HG02852 (cell line): ENCODE measurements at regions not wholly inside any gene's neighbourhood (a gene's known extent, or its start where the extent isn't known, plus 50 kb on each side); places are given as distances from the start of the nearest gene placed in this dataset.
"Not testable (repeated sequence)": the region's sequence is repeated elsewhere in the genome, so short reads cannot be mapped to it uniquely, and the experiment has no call there.

Experiments used
- ATAC-seq: cut with Tn5 transposase; IDR thresholded peaks from one replicate; pipeline ENCODE4 v1.9.1; 2021; ENCODE audit warnings: mild to moderate bottlenecking, moderate library complexity; ENCODE audit not compliant: unreplicated experiment

DNA sequence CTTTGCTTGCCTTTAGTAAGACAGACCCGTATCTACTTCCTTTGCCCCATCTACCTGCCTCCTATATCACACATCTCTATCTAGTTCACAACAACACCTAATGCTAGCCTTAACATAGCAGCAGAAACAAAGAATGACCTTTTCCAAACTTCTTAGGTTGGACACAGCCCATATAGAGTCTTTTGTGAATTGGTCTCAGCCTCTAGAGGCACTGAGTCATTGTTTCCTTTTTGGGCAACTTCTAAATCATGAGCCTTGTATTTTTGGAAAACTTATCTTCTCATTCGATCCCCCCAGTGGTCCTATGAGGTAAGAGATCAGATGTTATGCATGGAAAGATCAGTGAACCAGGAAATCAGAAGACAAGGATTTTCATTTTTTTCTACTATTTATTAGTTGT lies 679.4 kb upstream of the USP24 start:
- ATAC-seq = no peak

- ATAC-seq = no peak
Measured at GRCh38 chr1:55893155-55893554, 678.0 kb upstream of the USP24 start.

- no peak for ATAC-seq
Measured at GRCh38 chr1:55888685-55889317, 673.6 kb upstream of the USP24 start.

- no peak for ATAC-seq
Measured at GRCh38 chr1:55886856-55887712, 671.9 kb upstream of the USP24 start.

DNA sequence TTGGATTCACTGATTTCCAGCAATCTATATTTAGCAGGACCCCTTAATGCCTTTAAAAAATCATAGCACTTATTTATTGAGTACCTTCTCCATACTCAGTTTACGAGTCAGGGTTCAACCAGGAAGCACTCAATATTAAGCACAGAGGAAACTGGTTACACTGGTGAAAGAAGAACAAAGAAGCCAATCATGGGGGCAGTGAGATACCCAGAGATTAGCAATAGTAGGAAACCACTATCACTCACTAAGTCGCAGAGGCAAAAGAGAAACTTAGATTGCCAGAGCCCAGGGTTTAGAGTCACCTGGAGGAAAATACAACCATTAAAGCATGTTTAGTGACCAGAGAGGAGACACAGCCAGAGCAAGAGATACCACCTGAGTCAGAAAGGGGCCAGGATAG lies 670.5 kb upstream of the USP24 start:
- ATAC-seq = no peak

DNA sequence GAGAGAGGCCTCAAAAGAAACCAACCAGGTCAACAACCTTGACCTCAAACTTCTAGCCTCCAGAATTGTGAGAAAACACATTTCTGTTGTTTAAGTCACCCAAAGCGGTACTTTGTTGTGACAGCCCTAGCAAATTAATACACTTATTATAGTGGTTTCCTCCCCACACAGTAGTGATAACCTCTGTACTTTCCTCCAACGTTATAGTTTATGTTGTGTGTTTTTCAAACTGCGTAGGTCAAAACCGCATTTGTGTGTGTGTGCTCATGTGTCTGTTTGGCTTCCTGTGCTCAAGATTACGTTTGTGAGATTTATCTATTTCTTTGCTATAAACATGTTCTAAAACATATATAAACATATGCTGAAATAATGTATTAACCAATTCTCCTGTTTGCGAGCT lies 667.8 kb upstream of the USP24 start:
- ATAC-seq = no peak

- ATAC-seq = no peak
Measured at GRCh38 chr1:55879346-55879745, 664.2 kb upstream of the USP24 start.

DNA sequence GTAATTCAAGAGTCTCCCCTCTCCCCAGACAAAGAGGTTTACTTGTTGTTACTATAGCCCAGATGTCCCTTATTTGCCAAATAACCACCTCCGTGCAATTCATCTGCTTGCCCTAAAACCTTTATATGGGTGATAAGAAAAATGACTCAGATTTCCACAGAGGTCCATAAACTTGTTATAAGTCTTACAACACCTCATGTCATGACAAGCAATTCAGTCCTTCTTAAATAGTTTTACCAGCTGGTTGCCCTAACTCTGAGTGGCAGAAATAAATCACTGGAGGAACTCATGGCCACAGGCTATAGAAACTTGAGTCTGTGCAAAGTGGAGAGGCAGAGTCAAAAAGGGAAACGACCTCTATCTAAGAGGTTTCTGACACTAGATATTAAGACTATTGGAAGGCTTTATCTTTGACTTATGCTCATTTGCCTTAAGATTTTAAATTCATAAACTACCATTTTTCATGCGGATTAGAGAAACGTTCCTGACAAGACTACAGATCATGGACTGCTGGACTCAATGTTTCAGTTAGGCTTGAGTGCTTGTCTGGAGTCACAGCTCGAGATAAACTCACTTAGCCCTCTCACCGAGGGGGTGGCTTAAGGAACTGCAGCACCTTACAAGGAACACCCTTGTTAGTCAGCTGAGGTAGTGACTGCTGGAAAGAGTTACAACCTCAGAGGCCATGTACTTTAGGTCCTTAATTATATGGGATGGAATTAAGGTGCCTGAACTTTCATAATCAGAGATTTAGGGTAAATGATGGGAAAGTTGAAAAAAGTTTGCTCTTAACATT lies 662.5 kb upstream of the USP24 start:
- no peak for ATAC-seq

- ATAC-seq = no peak
Measured at GRCh38 chr1:55876276-55877060, 661.3 kb upstream of the USP24 start.

- no peak for ATAC-seq
Measured at GRCh38 chr1:55870106-55870505, 654.9 kb upstream of the USP24 start.

- no peak for ATAC-seq
Measured at GRCh38 chr1:55869065-55869464, 653.9 kb upstream of the USP24 start.

DNA sequence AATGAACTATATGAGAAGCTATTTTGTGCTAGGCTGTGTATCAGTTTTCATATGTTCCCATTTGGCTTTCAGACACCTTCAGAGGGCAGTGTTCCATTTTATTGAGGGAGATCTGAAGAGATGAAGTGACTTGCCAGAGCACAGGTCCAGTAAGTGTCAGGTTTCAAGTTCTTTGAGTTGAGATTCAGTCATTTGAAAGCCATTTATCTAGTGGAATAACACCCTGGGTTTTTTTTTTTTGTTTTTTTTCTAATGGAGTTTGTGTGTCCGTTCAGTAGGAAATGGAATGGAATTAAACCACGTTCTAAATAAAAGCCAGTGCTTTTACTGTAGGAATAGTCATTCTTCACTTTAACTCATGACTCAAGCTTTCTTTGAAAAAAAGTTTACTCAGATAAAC lies 652.9 kb upstream of the USP24 start:
- no peak for ATAC-seq

DNA sequence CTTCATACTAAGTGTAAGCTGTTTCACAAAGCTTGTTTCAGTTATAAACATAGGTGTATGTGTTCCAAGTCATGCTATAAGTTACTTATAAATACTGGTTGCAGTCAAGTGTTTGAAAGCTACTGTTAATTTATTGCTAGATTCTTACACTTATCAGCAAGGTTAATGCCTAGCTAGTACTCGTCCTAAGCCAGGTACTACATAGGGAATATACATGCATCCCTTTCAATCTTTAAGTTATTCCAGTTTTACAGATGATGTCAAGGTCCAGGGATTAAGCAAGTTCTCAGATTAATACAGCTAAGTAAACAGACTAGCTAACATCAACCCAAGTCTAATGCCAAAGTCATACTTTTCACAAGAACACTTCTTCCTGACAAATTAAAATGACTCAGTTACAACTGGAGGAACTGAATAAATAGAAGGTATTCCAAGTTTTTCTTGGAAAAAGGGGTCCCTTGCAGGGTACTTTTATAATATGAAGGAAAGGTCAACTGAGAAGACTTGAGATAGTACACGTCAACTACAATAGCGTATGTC lies 652.2 kb upstream of the USP24 start:
- ATAC-seq = no peak

DNA sequence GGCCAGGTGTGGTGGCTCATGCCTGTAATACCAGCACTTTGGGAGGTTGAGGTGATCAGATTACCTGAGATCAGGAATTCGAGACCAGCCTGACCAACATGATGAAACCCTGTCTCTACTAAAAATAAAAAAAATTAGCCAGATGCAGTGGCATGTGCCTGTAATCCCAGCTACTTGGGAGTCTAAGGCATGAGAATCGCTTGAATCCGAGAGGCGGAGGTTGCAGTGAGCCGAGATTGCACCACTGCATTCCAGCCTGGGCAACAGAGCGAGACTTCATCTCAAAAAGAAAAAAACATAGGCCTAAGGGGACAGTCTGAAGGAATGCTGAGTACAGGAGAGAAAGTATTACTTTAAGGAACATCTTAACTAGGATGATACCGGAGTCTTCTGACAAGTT lies 650.6 kb upstream of the USP24 start:
- ATAC-seq = not testable (repeated sequence)

- ATAC-seq = no peak
Measured at GRCh38 chr1:55864251-55864650, 649.1 kb upstream of the USP24 start.

DNA sequence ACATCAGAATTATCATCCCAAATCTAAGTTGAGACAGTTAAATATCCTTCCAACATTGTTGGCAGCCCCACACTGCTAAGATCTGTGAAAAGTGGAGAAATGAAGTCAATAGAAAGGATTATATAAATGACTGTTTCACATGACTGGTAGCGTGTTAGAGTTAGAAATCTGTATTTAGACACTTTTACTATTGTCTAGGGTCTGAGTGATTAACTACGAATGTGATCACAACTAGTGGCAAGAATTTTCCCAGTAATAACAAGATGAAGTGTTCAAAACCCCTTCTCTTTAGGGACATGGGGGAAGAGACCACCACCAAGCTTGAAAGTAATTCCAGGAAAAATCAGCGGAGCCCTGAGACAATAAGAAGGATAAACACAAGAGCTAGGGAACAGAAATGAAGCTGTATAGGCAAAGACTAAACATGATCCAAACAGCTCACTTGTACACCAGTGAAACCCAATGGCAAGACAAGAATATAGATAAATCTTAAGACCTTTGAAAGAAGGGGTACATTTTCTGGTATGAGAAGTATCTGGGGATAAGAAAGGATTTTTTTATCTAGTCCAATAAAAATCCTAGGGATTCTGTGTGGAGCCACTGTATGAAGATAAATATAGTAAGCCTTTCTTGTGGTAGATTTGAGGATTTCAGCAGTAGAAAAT lies 646.6 kb upstream of the USP24 start:
- no peak for ATAC-seq

DNA sequence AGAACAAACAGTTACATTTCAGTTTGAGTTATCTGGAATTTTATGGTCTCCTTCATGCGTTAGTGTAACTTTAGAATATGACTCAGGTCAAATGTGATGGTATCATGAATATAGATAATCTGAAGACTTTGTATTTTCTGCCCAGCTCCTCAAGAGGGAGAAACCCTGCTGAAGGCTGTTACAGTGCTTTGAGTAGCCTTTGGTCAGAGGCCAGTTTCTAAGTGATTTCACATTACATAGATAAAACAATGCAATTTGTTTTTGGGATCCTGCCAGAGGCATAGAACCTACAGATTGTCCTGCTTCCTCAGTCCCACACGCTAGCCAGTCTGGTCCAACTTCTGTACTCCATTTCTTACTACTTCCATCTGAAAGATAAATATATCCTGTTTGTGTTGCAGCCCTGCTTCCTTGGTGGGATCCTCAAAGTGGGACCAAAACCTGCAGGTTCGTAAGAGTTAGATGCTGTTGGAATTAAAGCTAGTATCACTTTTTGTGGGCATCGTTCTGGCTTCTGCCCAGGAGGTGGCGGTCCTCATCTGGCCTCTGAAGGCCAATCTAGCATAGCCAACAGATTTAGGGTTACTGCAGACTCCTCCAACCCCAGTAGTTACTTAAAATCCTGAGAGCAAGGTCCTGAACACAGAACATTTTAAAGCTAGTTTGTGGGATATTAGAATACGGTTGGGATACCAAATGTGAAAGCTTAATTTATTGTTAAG lies 645.8 kb upstream of the USP24 start:
- ATAC-seq = no peak

DNA sequence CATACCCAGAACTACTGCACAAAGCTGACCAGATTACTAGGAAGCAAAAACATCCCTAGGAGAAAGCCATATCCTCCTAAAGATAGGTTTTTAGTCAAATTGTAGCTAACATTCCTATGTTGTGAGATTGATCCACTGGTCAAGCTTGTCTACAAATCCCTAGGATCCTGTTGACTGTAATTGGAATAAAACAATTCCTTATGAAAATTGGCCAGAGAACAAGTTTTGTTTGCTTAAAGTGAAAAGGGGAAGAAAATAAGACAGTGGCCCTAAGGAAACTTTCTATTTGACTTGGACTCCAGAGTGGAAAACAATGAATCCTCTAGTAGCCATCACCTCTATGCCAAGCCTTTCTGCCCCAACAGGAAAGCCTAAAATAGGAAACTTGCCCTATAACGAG lies 645.2 kb upstream of the USP24 start:
- ATAC-seq = no peak

DNA sequence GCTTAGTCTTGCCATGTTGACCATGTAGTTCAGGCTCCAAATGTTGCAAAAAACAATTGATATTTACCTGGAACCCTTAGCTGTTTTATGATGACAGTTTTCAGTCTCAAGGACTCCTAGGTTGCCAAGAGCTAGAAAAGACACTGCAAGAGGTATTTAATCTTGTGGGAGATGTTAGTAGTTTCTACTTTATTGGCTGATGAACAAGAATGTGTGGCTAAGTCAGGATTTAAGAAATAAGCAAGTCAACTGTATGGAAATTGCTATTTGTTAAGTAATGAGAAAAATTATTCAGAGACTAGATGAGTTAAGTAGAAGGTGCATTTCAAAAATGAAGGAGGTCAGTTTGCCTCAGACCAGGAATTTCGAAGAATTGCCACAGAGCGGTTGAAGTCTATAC lies 639.7 kb upstream of the USP24 start:
- ATAC-seq = no peak

DNA sequence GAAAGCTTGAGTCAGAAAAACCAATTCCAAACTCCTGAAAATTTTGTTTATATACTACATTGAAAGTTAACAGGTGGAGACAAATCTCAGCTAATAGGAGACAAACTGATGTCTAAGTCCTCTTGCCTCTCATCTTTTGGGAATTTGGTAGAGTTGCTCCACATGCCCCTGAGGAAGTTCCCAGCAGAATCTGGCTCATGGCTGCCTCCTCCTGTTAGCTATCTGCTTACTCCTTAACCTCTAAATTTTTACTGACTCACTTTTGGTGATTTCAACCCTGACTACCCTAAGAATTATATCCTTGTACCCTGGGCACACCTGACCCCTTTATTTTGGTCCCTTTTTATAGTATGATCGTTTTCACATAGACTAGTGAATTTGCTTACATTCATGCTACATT lies 633.7 kb upstream of the USP24 start:
- ATAC-seq = no peak
